ENCODE measurements at regions not wholly inside any gene's neighbourhood (a gene's known extent, or its start where the extent isn't known, plus 50 kb on each side); places are given as distances from the start of the nearest gene placed in this dataset.

GRCh38 chr4:173929921-173930320 lies 353.5 kb downstream of the FBXO8 start:
- no peaks in the 10 kb centered on the region for H3K9me3 ChIP-seq (ENCODE audit: control insufficient read depth in 1 of 2, insufficient read depth in 1 of 2, low read depth in 1 of 2, low read length in 2 of 2)
- H3K27ac ChIP-seq (ENCODE audit: low read depth, low read length): no peak overlapping the region
- intact Hi-C loops (cut with micrococcal nuclease): no loop called here
- ChIA-PET POLR2A (no interaction called here), RAD21 (ENCODE audit: low non-redundant PET in 1 of 2, low total read pairs in 2 of 2, uncharacterized antibody in 2 of 2, unreplicated experiment in 2 of 2) (no interaction called here), CTCF (interaction anchor here (0.5 kb wide), 1 partner anchor 47 kb away, joined by 3 read pairs; no protein-coding TSS in a partner anchor)
- no peaks in the 10 kb centered on the region for H3K79me2 ChIP-seq (ENCODE audit: insufficient read depth, low read length)
- H4K20me1 ChIP-seq (ENCODE audit: insufficient read depth): no peaks in the 10 kb centered on the region
- H3K9me2 ChIP-seq (ENCODE audit: insufficient read depth): no peaks in the 10 kb centered on the region
- no peak overlapping the region for H3K4me2 ChIP-seq (ENCODE audit: low read length)
- no peaks in the 10 kb centered on the region for H3K36me3 ChIP-seq (ENCODE audit: control insufficient read depth in 1 of 2, insufficient read depth in 2 of 2, low read length in 2 of 2)
- no peak overlapping the region for H3K9ac ChIP-seq (ENCODE audit: low read length)
- peaks cover 12% of the 10 kb centered on the region for H3K27me3 ChIP-seq (ENCODE audit: insufficient read depth, low read length)
- no peak for DNase-seq (ENCODE audit: low read depth, low spot score)
- H3K4me1 ChIP-seq (ENCODE audit: control insufficient read depth in 1 of 2, insufficient read depth in 2 of 2, low read length in 2 of 2): no peaks in the 10 kb centered on the region
- H3K4me3 ChIP-seq (replicated peaks in 1 of 2; ENCODE audit: low read depth in 1 of 2, low read length in 2 of 2): no peak overlapping the region
- TF ChIP-seq SP1 (IDR thresholded peaks at IDR 0.05; ENCODE audit: low read depth) (no peak), ZFX (IDR thresholded peaks at IDR 0.05) (no peak), SRF (IDR thresholded peaks at IDR 0.05; ENCODE audit: low read depth) (no peak), EZH2phosphoT487 (IDR thresholded peaks at IDR 0.05; ENCODE audit: borderline replicate concordance) (no peak), EGR1 (IDR thresholded peaks at IDR 0.05; ENCODE audit: low read depth) (no peak), YY1 (IDR thresholded peaks at IDR 0.05; ENCODE audit: extremely low read depth, insufficient replicate concordance, low read depth, low read length) (no peak)
- TF ChIP-seq, protein P1, sequence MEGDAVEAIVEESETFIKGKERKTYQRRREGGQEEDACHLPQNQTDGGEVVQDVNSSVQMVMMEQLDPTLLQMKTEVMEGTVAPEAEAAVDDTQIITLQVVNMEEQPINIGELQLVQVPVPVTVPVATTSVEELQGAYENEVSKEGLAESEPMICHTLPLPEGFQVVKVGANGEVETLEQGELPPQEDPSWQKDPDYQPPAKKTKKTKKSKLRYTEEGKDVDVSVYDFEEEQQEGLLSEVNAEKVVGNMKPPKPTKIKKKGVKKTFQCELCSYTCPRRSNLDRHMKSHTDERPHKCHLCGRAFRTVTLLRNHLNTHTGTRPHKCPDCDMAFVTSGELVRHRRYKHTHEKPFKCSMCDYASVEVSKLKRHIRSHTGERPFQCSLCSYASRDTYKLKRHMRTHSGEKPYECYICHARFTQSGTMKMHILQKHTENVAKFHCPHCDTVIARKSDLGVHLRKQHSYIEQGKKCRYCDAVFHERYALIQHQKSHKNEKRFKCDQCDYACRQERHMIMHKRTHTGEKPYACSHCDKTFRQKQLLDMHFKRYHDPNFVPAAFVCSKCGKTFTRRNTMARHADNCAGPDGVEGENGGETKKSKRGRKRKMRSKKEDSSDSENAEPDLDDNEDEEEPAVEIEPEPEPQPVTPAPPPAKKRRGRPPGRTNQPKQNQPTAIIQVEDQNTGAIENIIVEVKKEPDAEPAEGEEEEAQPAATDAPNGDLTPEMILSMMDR (IDR thresholded peaks at IDR 0.05 in 2 of 3, conservative IDR thresholded peaks at IDR 0.05 in 1 of 3; ENCODE audit: borderline replicate concordance in 1 of 3, insufficient read depth in 1 of 3, low read depth in 2 of 3, low read length in 2 of 3): no peak
- TF ChIP-seq, protein P2, sequence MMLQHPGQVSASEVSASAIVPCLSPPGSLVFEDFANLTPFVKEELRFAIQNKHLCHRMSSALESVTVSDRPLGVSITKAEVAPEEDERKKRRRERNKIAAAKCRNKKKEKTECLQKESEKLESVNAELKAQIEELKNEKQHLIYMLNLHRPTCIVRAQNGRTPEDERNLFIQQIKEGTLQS (IDR thresholded peaks at IDR 0.05): no peak
- TF ChIP-seq, protein P3, sequence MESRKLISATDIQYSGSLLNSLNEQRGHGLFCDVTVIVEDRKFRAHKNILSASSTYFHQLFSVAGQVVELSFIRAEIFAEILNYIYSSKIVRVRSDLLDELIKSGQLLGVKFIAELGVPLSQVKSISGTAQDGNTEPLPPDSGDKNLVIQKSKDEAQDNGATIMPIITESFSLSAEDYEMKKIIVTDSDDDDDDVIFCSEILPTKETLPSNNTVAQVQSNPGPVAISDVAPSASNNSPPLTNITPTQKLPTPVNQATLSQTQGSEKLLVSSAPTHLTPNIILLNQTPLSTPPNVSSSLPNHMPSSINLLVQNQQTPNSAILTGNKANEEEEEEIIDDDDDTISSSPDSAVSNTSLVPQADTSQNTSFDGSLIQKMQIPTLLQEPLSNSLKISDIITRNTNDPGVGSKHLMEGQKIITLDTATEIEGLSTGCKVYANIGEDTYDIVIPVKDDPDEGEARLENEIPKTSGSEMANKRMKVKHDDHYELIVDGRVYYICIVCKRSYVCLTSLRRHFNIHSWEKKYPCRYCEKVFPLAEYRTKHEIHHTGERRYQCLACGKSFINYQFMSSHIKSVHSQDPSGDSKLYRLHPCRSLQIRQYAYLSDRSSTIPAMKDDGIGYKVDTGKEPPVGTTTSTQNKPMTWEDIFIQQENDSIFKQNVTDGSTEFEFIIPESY (IDR thresholded peaks at IDR 0.05; ENCODE audit: extremely low read depth, insufficient replicate concordance, low read length): no peak
- no peak overlapping the region for H2AFZ ChIP-seq (ENCODE audit: low read depth, low read length, poor library complexity, severe bottlenecking)
- no TSS peak for BruUV-seq (replicated peaks)
- no peak for ATAC-seq
